Thymus (tissue), 11 donors: ENCODE measurements at regions not wholly inside any gene's neighbourhood (a gene's known extent, or its start where the extent isn't known, plus 50 kb on each side); places are given as distances from the start of the nearest gene placed in this dataset.

ENCODE experiments used
- DNase-seq, 9 donors: peaks; one replicate each; pipeline ENCODE4 v3.0.0-alpha.2; 2013; ENCODE audit warnings: low spot score in 9 of 9, low read depth in 6 of 9, missing footprints in 1 of 9
- H3K27ac ChIP-seq, 2 donors: one replicate each; pipeline ENCODE4 v1.5.1; 2013; ENCODE audit warnings: control low read depth in 1 of 2, low read depth in 1 of 2, low read length in 1 of 2, mild to moderate bottlenecking in 1 of 2, moderate library complexity in 1 of 2
- H3K27me3 ChIP-seq, 2 donors: one replicate each; pipeline ENCODE4 v1.5.1; 2013; ENCODE audit warnings: low read length in 1 of 2; ENCODE audit not compliant: control insufficient read depth in 2 of 2, insufficient read depth in 1 of 2
- H3K36me3 ChIP-seq, 2 donors: one replicate each; pipeline ENCODE4 v1.5.1; 2013; ENCODE audit warnings: low read length in 1 of 2, mild to moderate bottlenecking in 1 of 2, moderate library complexity in 1 of 2; ENCODE audit not compliant: control insufficient read depth in 2 of 2, insufficient read depth in 2 of 2
- H3K4me1 ChIP-seq, 2 donors: one replicate each; pipeline ENCODE4 v1.5.1; 2013; ENCODE audit warnings: low read length in 2 of 2; ENCODE audit not compliant: control insufficient read depth in 2 of 2, insufficient read depth in 2 of 2
- H3K4me3 ChIP-seq, 2 donors: one replicate each; pipeline ENCODE4 v1.5.1; 2013; ENCODE audit warnings: low read length in 2 of 2, control low read depth in 1 of 2, mild to moderate bottlenecking in 1 of 2
- H3K9me3 ChIP-seq, 2 donors: one replicate each; pipeline ENCODE4 v1.5.1; 2013; ENCODE audit warnings: low read length in 1 of 2, mild to moderate bottlenecking in 1 of 2; ENCODE audit not compliant: control insufficient read depth in 2 of 2, insufficient read depth in 1 of 2
- WGBS: extraction: QIAGEN DNeasy Blood & Tissue Kit; methylation state at CpG from one replicate; pipeline ENCODE4 v1.1.7; 2013; 5-methylcytosine and 5-hydroxymethylcytosine counted together
- donor health status: healthy.

GRCh38 chr12:115097416-115097815 is 413.4 kb upstream of the TBX3 start:
- H3K4me3 ChIP-seq = no peak overlapping the region
- no peak overlapping the region for H3K27ac ChIP-seq
- no peaks in the 10 kb centered on the region for H3K4me1 ChIP-seq
- no peaks in the 10 kb centered on the region for H3K27me3 ChIP-seq
- H3K9me3 ChIP-seq = no peaks in the 10 kb centered on the region
- DNase-seq = no peak
- 94% methylated on average over 5 of the region's 5 CpGs for WGBS
- no peaks in the 10 kb centered on the region for H3K36me3 ChIP-seq

- Histone ChIP-seq H3K36me3 (no peaks in the 10 kb centered on the region), H3K4me1 (no peaks in the 10 kb centered on the region), H3K27me3 (no peaks in the 10 kb centered on the region), H3K27ac (no peak overlapping the region), H3K9me3 (no peaks in the 10 kb centered on the region), H3K4me3 (no peak overlapping the region)
- no peak for DNase-seq
- WGBS = 49% methylated on average over 2 of the region's 2 CpGs
Observed at GRCh38 chr12:115096588-115097397, 412.8 kb upstream of the TBX3 start.

- Histone ChIP-seq H3K27ac (no peak overlapping the region), H3K4me3 (no peak overlapping the region), H3K4me1 (no peaks in the 10 kb centered on the region), H3K27me3 (no peaks in the 10 kb centered on the region), H3K36me3 (no peaks in the 10 kb centered on the region), H3K9me3 (no peaks in the 10 kb centered on the region)
- no peak for DNase-seq
- 81% methylated on average over 10 of the region's 10 CpGs for WGBS
Observed at GRCh38 chr12:115095073-115095748, 411.2 kb upstream of the TBX3 start.

- Histone ChIP-seq H3K27me3 (no peaks in the 10 kb centered on the region), H3K4me3 (no peak overlapping the region), H3K9me3 (no peaks in the 10 kb centered on the region), H3K4me1 (no peaks in the 10 kb centered on the region), H3K36me3 (no peaks in the 10 kb centered on the region), H3K27ac (no peak overlapping the region)
- no peak for DNase-seq
- 75% methylated on average over 9 of the region's 9 CpGs for WGBS
Observed at GRCh38 chr12:115094163-115094816, 410.3 kb upstream of the TBX3 start.

- H3K27me3 ChIP-seq = no peaks in the 10 kb centered on the region
- H3K4me3 ChIP-seq = no peak overlapping the region
- no peaks in the 10 kb centered on the region for H3K9me3 ChIP-seq
- no peaks in the 10 kb centered on the region for H3K36me3 ChIP-seq
- DNase-seq = no peak
- H3K27ac ChIP-seq = no peak overlapping the region
- H3K4me1 ChIP-seq = no peaks in the 10 kb centered on the region
- WGBS = 98% methylated on average over 1 of the region's 1 CpG
Observed at GRCh38 chr12:115093261-115093660, 409.3 kb upstream of the TBX3 start.

- no peak for DNase-seq
- Histone ChIP-seq H3K9me3 (no peaks in the 10 kb centered on the region), H3K36me3 (no peaks in the 10 kb centered on the region), H3K27me3 (no peaks in the 10 kb centered on the region), H3K4me3 (no peak overlapping the region), H3K4me1 (no peaks in the 10 kb centered on the region), H3K27ac (no peak overlapping the region)
- 83% methylated on average over 4 of the region's 4 CpGs for WGBS
Observed at GRCh38 chr12:115090783-115091182, 406.8 kb upstream of the TBX3 start.

GRCh38 chr12:115088995-115089841 is 405.2 kb upstream of the TBX3 start:
- Histone ChIP-seq H3K27me3 (no peaks in the 10 kb centered on the region), H3K9me3 (no peaks in the 10 kb centered on the region), H3K36me3 (no peaks in the 10 kb centered on the region), H3K4me3 (no peak overlapping the region), H3K4me1 (no peaks in the 10 kb centered on the region), H3K27ac (no peak overlapping the region)
- DNase-seq = no peak
- WGBS = 63% methylated on average over 13 of the region's 13 CpGs

GRCh38 chr12:115088328-115088994 is 404.5 kb upstream of the TBX3 start:
- H3K27me3 ChIP-seq = no peaks in the 10 kb centered on the region
- H3K4me3 ChIP-seq = no peak overlapping the region
- 81% methylated on average over 3 of the region's 3 CpGs for WGBS
- no peaks in the 10 kb centered on the region for H3K36me3 ChIP-seq
- H3K9me3 ChIP-seq = no peaks in the 10 kb centered on the region
- no peak overlapping the region for H3K27ac ChIP-seq
- DNase-seq = no peak
- no peaks in the 10 kb centered on the region for H3K4me1 ChIP-seq
